ENCODE measurements at regions not wholly inside any gene's neighbourhood (a gene's known extent, or its start where the extent isn't known, plus 50 kb on each side); places are given as distances from the start of the nearest gene placed in this dataset.
"Not testable (repeated sequence)": the region's sequence is repeated elsewhere in the genome, so short reads cannot be mapped to it uniquely, and the experiment has no call there.

DNA sequence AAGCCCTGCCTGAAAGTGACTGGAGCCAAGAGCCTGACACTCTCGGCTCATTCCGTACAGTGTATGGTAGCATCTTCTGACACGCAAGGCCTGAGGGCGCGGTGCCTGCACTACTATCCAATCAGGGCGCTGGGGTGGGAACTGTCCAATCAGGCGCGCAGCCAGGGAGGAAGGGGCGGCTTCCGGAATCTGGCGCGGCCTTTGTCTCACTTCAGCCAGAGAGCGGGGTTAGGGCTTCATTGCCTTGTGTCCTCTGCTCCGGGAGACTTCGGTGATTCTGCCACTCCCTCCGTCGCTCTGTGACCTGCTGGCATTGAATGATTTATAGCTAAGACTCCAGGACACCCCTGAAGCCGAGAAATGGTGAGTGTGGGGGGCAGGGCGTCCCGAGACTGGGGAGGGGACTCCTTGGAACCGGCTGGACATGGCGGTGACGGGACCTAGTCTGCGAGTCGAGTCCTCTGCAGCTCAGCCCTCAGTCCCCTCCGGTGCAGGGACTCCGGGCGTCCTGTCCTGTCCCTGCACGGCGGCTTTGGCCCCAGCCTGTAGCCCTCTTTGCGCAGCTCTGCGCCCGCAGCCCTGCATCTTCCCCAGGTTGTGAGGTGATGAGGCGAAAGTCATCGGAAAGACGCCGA is 183.4 kb downstream of the LIPI start (continued):
- TF ChIP-seq JUND (IDR thresholded peaks at IDR 0.05; ENCODE audit: borderline replicate concordance, low read depth, low read length) (peak; percentile 21; the same call in 1 of the 2 replicates), POLR2G (IDR thresholded peaks at IDR 0.05; ENCODE audit: low read depth, low read length) (peak; percentile 81), PBX2 (tag; conservative IDR thresholded peaks at IDR 0.05; ENCODE audit: low read depth) (peak; percentile 76), GABPB1 (CRISPR knock-in tag; IDR thresholded peaks at IDR 0.05) (peak; percentile 61; the same call in 1 of the 2 replicates), CXXC5 (CRISPR knock-in tag; IDR thresholded peaks at IDR 0.05) (peak; percentile 62), NRF1 (conservative IDR thresholded peaks at IDR 0.05 in 1 of 2, IDR thresholded peaks at IDR 0.05 in 1 of 2) (peak; percentile 48 to 65), MBD2 (IDR thresholded peaks at IDR 0.05; ENCODE audit: borderline replicate concordance, low read depth) (peak; percentile 65), ZFX (CRISPR knock-in tag; IDR thresholded peaks at IDR 0.05) (peak; percentile 69), FOS (IDR thresholded peaks at IDR 0.05; ENCODE audit: extremely low read depth, insufficient read length) (peak; percentile 72), ZBTB40 (IDR thresholded peaks at IDR 0.05) (peak; percentile 67), C11orf30 (IDR thresholded peaks at IDR 0.05; ENCODE audit: low read depth) (0 out of 2 replicates have a peak, but pooled peaks have one; percentile 32), GABPA (tag; conservative IDR thresholded peaks at IDR 0.05; ENCODE audit: low read depth) (peak; percentile 77), RCOR1 (IDR thresholded peaks at IDR 0.05; ENCODE audit: borderline replicate concordance in 1 of 2, low read depth in 2 of 2, low read length in 2 of 2) (peak in 1 of 2 experiments; percentile 73; a peak in 2 of 4 replicates), SP2 (IDR thresholded peaks at IDR 0.05; ENCODE audit: extremely low read depth, low read depth, low read length, poor library complexity, severe bottlenecking) (peak; percentile 51)
- not testable (repeated sequence) for TF ChIP-seq JUND (tag; IDR thresholded peaks at IDR 0.05; ENCODE audit: borderline replicate concordance, low read depth, low read length); PBX2 (CRISPR knock-in tag; IDR thresholded peaks at IDR 0.05; ENCODE audit: low read depth); ZBTB40 (CRISPR knock-in tag; IDR thresholded peaks at IDR 0.05)
